ENCODE measurements at regions not wholly inside any gene's neighbourhood (a gene's known extent, or its start where the extent isn't known, plus 50 kb on each side); places are given as distances from the start of the nearest gene placed in this dataset.

GRCh38 chr12:105575235-105575634 is 244.7 kb downstream of the C12orf75 start:
- TF ChIP-seq GTF2F1 (IDR thresholded peaks at IDR 0.05; ENCODE audit: low read length) = no peak
- TF ChIP-seq PREB (CRISPR knock-in tag; IDR thresholded peaks at IDR 0.05) = no peak
- TF ChIP-seq CTCF (CRISPR knock-in tag; IDR thresholded peaks at IDR 0.05) = no peak
- TF ChIP-seq MAFK (conservative IDR thresholded peaks at IDR 0.05 in 1 of 2, IDR thresholded peaks at IDR 0.05 in 1 of 2; ENCODE audit: low read length in 2 of 2) = no peak
- no peak for TF ChIP-seq TEAD2 (CRISPR knock-in tag; IDR thresholded peaks at IDR 0.05)
- TF ChIP-seq SETDB1 (CRISPR knock-in tag; IDR thresholded peaks at IDR 0.05; ENCODE audit: borderline replicate concordance) = no peak
- no peak for TF ChIP-seq JUND (CRISPR knock-in tag; IDR thresholded peaks at IDR 0.05)
- no peak for TF ChIP-seq ZFP82 (CRISPR knock-in tag; IDR thresholded peaks at IDR 0.05; ENCODE audit: borderline replicate concordance)
- TF ChIP-seq POLR2A (IDR thresholded peaks at IDR 0.05; ENCODE audit: insufficient read depth in 1 of 2, low read depth in 2 of 2, low read length in 2 of 2) = no peak
